GM12892 (cell line): ENCODE measurements at regions not wholly inside any gene's neighbourhood (a gene's known extent, or its start where the extent isn't known, plus 50 kb on each side); places are given as distances from the start of the nearest gene placed in this dataset.

Experiments
- POLR2A ChIP-seq: IDR thresholded peaks from 2 replicates; pipeline ENCODE4 v1.6.1; 2011; ENCODE audit warnings: low read depth, low read length, control low read depth
- POLR2AphosphoS5 ChIP-seq: IDR thresholded peaks from 2 replicates; pipeline ENCODE4 v1.6.1; 2011; ENCODE audit warnings: low read depth, low read length, control low read depth
- TAF1 ChIP-seq: IDR thresholded peaks from 2 replicates; pipeline ENCODE4 v1.6.1; 2011; ENCODE audit warnings: low read depth, mild to moderate bottlenecking, control low read depth, low read length, borderline replicate concordance

- TF ChIP-seq POLR2A (no peak), POLR2AphosphoS5 (no peak), TAF1 (no peak)
Observed at GRCh38 chr13:79044415-79044814, 361.6 kb downstream of the RBM26 start.
